ENCODE measurements at regions not wholly inside any gene's neighbourhood (a gene's known extent, or its start where the extent isn't known, plus 50 kb on each side); places are given as distances from the start of the nearest gene placed in this dataset.

DNA sequence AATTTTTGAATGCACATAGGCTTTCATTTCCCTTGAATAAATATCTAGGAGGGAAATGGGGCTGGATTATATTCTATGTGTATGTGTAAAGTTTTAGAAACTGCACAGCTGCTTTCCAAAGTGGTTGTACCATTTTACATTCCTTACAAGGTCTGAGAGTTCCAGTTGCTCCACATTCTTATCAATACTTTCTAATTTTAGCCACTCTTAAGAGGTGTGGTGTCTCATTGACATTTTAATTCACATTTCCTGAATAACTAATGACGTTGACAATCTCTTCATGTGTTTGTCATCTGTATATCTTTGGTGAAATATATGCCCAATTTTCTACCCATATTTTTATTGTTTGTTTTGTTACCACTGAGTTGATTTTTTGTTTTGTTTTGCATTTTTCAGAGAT, 74.6 kb upstream of the VASH1 start:
- TF ChIP-seq, protein P1, sequence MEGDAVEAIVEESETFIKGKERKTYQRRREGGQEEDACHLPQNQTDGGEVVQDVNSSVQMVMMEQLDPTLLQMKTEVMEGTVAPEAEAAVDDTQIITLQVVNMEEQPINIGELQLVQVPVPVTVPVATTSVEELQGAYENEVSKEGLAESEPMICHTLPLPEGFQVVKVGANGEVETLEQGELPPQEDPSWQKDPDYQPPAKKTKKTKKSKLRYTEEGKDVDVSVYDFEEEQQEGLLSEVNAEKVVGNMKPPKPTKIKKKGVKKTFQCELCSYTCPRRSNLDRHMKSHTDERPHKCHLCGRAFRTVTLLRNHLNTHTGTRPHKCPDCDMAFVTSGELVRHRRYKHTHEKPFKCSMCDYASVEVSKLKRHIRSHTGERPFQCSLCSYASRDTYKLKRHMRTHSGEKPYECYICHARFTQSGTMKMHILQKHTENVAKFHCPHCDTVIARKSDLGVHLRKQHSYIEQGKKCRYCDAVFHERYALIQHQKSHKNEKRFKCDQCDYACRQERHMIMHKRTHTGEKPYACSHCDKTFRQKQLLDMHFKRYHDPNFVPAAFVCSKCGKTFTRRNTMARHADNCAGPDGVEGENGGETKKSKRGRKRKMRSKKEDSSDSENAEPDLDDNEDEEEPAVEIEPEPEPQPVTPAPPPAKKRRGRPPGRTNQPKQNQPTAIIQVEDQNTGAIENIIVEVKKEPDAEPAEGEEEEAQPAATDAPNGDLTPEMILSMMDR (IDR thresholded peaks at IDR 0.05; ENCODE audit: low read depth, low read length), result no peak
- DNase-seq (ENCODE audit: low read depth in 2 of 2), result no peak
- H3K4me3 ChIP-seq (replicated peaks in 1 of 2; ENCODE audit: low read depth in 2 of 2, low read length in 2 of 2), result no peak overlapping the region

DNA sequence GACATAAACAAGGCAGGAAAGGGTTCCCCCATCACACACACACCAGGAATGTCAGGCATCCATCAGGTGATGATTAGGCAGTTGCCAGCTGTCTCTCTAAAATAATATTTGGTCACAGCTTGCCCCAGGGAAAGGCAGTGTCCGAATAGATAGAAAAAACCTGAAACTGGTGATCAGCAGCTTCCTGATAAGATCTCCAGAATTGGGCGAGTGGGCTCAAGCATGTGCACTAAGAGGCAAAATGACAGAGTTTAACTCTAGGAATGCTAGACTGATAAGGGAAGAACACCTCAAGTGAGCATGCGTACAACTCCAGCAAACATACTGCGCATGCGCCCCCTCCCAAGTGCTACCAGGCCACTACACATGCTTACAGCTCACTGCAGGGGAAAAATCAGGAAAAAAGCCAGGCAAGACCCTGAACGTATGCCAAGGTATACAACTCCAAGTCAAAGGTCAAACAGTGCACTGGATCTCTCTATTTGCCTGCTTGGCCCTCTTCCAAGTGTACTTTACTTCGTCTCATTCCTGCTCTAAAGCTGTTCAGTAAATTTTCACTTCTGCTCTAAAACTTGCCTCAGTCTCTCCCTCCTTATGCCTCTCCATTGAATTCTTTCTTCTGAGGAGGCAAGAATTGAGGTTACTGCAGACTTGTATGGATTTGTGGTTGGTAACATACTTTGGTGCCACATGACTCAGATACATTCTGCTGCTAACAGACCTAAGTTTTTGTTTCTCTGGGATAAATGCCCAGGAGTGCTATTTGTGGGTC, 73.5 kb upstream of the VASH1 start:
- TF ChIP-seq, protein P1 (IDR thresholded peaks at IDR 0.05; ENCODE audit: low read depth, low read length), result no peak
- H3K4me3 ChIP-seq (replicated peaks in 1 of 2; ENCODE audit: low read depth in 2 of 2, low read length in 2 of 2), result no peak overlapping the region
- DNase-seq (ENCODE audit: low read depth in 2 of 2), result peak in 1 of 2 donors; percentile 15

DNA sequence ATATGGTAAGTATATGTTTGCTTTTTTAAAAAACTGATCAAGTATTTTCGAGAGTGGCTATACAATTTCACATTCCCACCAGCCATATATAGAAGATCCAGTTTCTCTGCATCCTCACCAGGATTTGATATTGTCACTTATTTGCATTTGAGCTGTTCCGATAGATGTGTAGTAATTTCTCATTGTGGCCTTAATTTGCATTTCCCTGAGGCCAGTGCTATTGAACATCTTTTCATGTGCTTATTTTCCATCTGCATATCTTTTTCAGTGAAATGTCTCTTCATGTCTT, 72.9 kb upstream of the VASH1 start:
- DNase-seq (ENCODE audit: low read depth in 2 of 2), result no peak
- TF ChIP-seq, protein P1 (IDR thresholded peaks at IDR 0.05; ENCODE audit: low read depth, low read length), result no peak
- H3K4me3 ChIP-seq (replicated peaks in 1 of 2; ENCODE audit: low read depth in 2 of 2, low read length in 2 of 2), result no peak overlapping the region

DNA sequence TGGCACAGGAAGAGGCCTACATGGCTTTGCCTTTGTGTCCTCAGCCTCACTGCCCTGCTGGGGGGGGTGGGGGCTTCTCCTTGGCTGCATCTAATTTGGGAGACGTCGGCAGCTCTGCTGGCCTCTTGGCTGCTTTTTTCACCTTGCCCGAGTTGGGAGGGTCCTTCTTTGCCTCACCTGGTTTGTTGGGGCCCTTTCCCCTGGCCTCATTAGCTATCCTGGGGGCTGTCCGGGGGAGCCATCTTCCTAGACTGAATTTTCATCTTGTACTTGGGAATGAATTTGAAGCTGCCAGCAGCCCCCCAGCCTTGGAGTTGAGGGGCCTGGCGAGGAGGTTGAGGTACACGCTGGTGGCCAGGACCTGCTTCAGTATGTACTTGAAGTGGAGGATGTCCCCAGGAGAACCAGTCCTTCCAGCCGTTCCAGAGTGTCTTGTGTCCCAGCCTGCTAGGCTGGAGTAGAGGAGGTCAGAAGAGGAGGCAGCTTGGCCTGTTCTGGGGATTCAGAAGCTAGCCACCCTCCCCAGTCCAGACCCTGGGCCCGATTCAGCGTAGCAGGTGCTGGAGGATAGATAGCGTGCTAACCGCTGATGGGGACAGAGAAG, 70.7 kb upstream of the VASH1 start:
- H3K4me3 ChIP-seq (replicated peaks in 1 of 2; ENCODE audit: low read depth in 2 of 2, low read length in 2 of 2), result no peak overlapping the region
- TF ChIP-seq, protein P1 (IDR thresholded peaks at IDR 0.05; ENCODE audit: low read depth, low read length), result no peak
- DNase-seq (ENCODE audit: low read depth in 2 of 2), result no peak

DNA sequence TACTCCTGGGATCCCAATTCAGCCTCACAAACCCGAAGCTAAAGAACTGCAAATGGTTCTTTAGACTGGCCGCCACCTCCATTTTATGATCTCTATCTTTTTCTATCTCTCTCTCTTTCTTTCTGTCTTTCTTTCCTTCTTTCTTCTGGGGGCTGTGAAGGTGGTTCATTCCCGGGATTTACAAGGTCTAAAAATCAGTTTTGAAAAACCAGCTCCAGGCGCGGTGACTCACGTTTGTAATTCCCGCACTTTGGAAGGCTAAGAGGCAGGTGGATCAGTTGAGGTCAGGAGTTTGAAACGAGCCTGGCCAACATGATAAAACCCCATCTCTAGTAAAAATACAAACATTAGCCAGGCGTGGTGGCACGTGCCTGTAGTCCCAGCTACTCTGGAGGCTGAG, 67.2 kb upstream of the VASH1 start:
- no peak for DNase-seq (ENCODE audit: low read depth in 2 of 2)
- TF ChIP-seq, protein P1 (IDR thresholded peaks at IDR 0.05; ENCODE audit: low read depth, low read length), result no peak

DNA sequence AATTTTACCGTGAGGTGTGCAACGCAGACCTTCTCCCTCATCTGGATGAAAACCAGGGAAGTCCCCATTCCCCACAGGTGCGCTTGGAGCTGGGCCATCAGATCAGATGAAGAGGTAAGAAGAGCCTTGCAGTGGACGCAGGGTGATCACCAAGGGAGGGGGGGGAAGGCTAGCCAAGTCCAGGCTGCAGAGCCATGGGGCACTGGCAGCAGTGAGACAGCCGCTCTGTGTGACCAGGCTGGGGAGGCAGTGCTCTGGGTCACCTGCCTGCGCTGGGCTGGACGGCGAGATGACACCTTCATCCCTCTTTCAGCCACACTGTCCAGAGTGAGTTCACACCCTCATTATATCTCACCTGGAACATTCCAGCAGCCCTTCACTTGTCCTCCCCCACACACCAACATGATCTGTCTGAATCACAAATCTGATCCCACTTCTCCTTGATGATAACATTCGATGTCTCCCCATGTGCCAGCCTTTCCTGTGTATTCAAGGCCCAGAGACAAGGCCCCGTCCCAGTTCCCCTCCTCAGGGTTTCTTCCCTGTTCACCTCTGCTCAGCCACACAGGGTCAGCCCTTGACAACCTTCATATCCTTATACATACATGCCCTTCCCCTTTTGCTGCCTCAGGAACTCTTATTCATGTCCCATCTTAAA, 65.9 kb upstream of the VASH1 start:
- no peak for DNase-seq (ENCODE audit: low read depth in 2 of 2)
- TF ChIP-seq, protein P1 (IDR thresholded peaks at IDR 0.05; ENCODE audit: low read depth, low read length), result no peak
- H3K4me3 ChIP-seq (replicated peaks in 1 of 2; ENCODE audit: low read depth in 2 of 2, low read length in 2 of 2), result no peak overlapping the region

More for the DNA sequence above, 67.2 kb upstream of the VASH1 start:
- no peak overlapping the region for H3K4me3 ChIP-seq (replicated peaks in 1 of 2; ENCODE audit: low read depth in 2 of 2, low read length in 2 of 2)

All from cardiac fibroblast (primary cell).